Stimulated activated CD8-positive, alpha-beta memory T cell treated with anti-CD3 and anti-CD28 coated beads, Interleukin-7, amount 100 ng/mL, for 1 hour (primary cell): ENCODE measurements at regions not wholly inside any gene's neighbourhood (a gene's known extent, or its start where the extent isn't known, plus 50 kb on each side); places are given as distances from the start of the nearest gene placed in this dataset.
"Not testable (repeated sequence)": the region's sequence is repeated elsewhere in the genome, so short reads cannot be mapped to it uniquely, and the experiment has no call there.

Experiments used
- DNase-seq, 2 donors: peaks; one replicate each; pipeline ENCODE4 v3.0.0-alpha.2; 2020; ENCODE audit warnings: low read depth in 2 of 2

GRCh38 chr4:189765301-189765700 is 175.4 kb upstream of the FRG1 start:
- DNase-seq: no peak

GRCh38 chr4:189765736-189766135 is 174.9 kb upstream of the FRG1 start:
- no peak for DNase-seq

GRCh38 chr4:189767941-189768340 is 172.7 kb upstream of the FRG1 start:
- DNase-seq: no peak

- DNase-seq: no peak
These were observed 171.5 kb upstream of the FRG1 start for GRCh38 chr4:189769131-189769530.

- DNase-seq: no peak
These were observed 168.8 kb upstream of the FRG1 start for GRCh38 chr4:189771696-189772361.

GRCh38 chr4:189773909-189774308 is 166.8 kb upstream of the FRG1 start:
- no peak for DNase-seq

GRCh38 chr4:189779281-189779980 is 161.2 kb upstream of the FRG1 start:
- DNase-seq: no peak

GRCh38 chr4:189780391-189780790 is 160.3 kb upstream of the FRG1 start:
- no peak for DNase-seq

GRCh38 chr4:189784651-189785050 is 156.0 kb upstream of the FRG1 start:
- no peak for DNase-seq

- DNase-seq: no peak
These were observed 155.4 kb upstream of the FRG1 start for GRCh38 chr4:189785257-189785656.

GRCh38 chr4:189786447-189786846 is 154.2 kb upstream of the FRG1 start:
- DNase-seq: no peak

- DNase-seq: no peak
These were observed 153.2 kb upstream of the FRG1 start for GRCh38 chr4:189787216-189788031.

- DNase-seq: peak in 1 of 2 donors; percentile 6
These were observed 147.6 kb upstream of the FRG1 start for GRCh38 chr4:189792924-189793618.

GRCh38 chr4:189800545-189801088 is 140.1 kb upstream of the FRG1 start:
- DNase-seq: no peak

GRCh38 chr4:189802884-189803283 is 137.8 kb upstream of the FRG1 start:
- no peak for DNase-seq

GRCh38 chr4:189804894-189805293 is 135.8 kb upstream of the FRG1 start:
- DNase-seq: no peak

- no peak for DNase-seq
These were observed 134.2 kb upstream of the FRG1 start for GRCh38 chr4:189806506-189806905.

GRCh38 chr4:189807031-189807430 is 133.6 kb upstream of the FRG1 start:
- no peak for DNase-seq

- DNase-seq: no peak
These were observed 131.4 kb upstream of the FRG1 start for GRCh38 chr4:189809241-189809735.

- no peak for DNase-seq
These were observed 130.8 kb upstream of the FRG1 start for GRCh38 chr4:189809839-189810238.

GRCh38 chr4:189810318-189811181 is 130.1 kb upstream of the FRG1 start:
- not testable (repeated sequence) for DNase-seq
